Right lobe of liver (tissue), 4 donors: ENCODE measurements at regions not wholly inside any gene's neighbourhood (a gene's known extent, or its start where the extent isn't known, plus 50 kb on each side); places are given as distances from the start of the nearest gene placed in this dataset.
"Not testable (repeated sequence)": the region's sequence is repeated elsewhere in the genome, so short reads cannot be mapped to it uniquely, and the experiment has no call there.

Source experiments
- CTCF ChIP-seq, 4 donors: fragments of 200-600 bp in 3 of 4; fragments of 450-650 bp in 1 of 4; IDR thresholded peaks; one replicate each; pipeline versions ENCODE4 v1.5.1 to v1.8.0; 2016 to 2022; ENCODE audit warnings: antibody characterized with exemption in 4 of 4, mild to moderate bottlenecking in 2 of 4
- POLR2A ChIP-seq: fragments of 450-650 bp; IDR thresholded peaks from one replicate; pipeline ENCODE4 v1.6.1; 2017; ENCODE audit warnings: antibody characterized with exemption, mild to moderate bottlenecking
- donor health status: DM: no; HTN: no; CAD: no.
- donor health status: DM: no; HTN: no; CAD: no.
- donor health status: DM: no; HTN: yes; CAD: no.

GRCh38 chr20:20784450-20784849, 72.0 kb upstream of the RALGAPA2 start:
- not testable (repeated sequence) for TF ChIP-seq CTCF (IDR thresholded peaks at IDR 0.05); POLR2A
